ENCODE measurements at regions not wholly inside any gene's neighbourhood (a gene's known extent, or its start where the extent isn't known, plus 50 kb on each side); places are given as distances from the start of the nearest gene placed in this dataset.
A peak's percentile ranks its signal among the peaks of the same experiment; 100 is the strongest.

DNA sequence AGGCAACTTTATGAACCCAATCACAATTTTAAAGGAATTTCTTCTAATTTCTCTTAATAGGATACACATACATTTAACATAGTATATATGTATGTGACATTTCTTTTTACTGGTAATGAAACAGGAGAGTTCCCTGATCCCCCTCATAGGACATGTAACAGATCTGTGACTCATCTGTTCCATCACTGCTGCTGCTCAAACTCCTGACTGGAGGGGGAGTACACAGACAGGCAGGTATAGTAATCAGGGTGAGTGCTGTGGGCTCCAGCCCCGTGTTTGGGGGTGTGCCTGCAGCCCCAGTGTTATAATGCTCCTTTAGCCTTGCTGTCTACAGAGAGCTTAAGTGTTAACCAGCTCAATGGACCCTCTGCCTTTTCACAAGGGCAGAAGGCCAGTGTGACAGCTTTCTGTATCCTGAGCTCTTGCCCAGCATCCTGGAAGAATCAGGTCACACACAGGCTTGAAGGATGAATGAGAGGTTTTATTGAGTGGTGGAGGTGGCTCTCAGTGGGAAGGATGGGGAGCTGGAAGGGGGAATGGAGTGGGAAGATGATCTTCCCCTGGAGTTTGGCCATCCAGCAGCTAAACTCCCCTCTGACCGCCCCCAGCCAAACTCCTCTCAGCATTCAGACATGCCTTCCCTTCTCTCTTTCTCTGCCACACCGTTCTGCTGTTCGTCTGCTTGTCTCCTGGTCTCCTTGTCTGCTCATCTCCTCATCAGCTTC lies 161.3 kb downstream of the ZNF608 start:
- no peaks in the 10 kb centered on the region for H4K20me1 ChIP-seq (ENCODE audit: insufficient read depth)
- no peaks in the 10 kb centered on the region for H3K4me1 ChIP-seq (ENCODE audit: insufficient read depth)
- no peaks in the 10 kb centered on the region for H3K79me2 ChIP-seq (ENCODE audit: insufficient read depth)
- no peaks in the 10 kb centered on the region for H3K9me2 ChIP-seq (ENCODE audit: insufficient read depth)
- no peaks in the 10 kb centered on the region for H3K27me3 ChIP-seq (replicated peaks; ENCODE audit: insufficient read depth)
- TF ChIP-seq EZH2 (IDR thresholded peaks at IDR 0.05; ENCODE audit: insufficient read depth, poor library complexity, severe bottlenecking) = no peak
- TF ChIP-seq EZH2phosphoT487 (IDR thresholded peaks at IDR 0.05; ENCODE audit: insufficient read depth, low read depth) = no peak
- H3K9me3 ChIP-seq (ENCODE audit: low read depth) = no peaks in the 10 kb centered on the region
- no peaks in the 10 kb centered on the region for H3F3A ChIP-seq (ENCODE audit: insufficient read depth)
- no peaks in the 10 kb centered on the region for H3K36me3 ChIP-seq (ENCODE audit: low read depth)
- H3K27ac ChIP-seq = no peak overlapping the region
- no peak overlapping the region for H3K4me2 ChIP-seq (ENCODE audit: unreplicated experiment)
- WGBS, 2 experiments (ENCODE audit: low coverage in 1 of 2, low lambda C conversion rate in 2 of 2, missing lambda C conversion rate in 2 of 2) = 60 to 85% methylated on average over 4 of the region's 4 CpGs
- in situ Hi-C loops (cut with MboI) = no loop called here
- no peak overlapping the region for H3K9ac ChIP-seq
- no peak overlapping the region for H2AFZ ChIP-seq
- no peak for DNase-seq
- H3K4me3 ChIP-seq = no peak overlapping the region

DNA sequence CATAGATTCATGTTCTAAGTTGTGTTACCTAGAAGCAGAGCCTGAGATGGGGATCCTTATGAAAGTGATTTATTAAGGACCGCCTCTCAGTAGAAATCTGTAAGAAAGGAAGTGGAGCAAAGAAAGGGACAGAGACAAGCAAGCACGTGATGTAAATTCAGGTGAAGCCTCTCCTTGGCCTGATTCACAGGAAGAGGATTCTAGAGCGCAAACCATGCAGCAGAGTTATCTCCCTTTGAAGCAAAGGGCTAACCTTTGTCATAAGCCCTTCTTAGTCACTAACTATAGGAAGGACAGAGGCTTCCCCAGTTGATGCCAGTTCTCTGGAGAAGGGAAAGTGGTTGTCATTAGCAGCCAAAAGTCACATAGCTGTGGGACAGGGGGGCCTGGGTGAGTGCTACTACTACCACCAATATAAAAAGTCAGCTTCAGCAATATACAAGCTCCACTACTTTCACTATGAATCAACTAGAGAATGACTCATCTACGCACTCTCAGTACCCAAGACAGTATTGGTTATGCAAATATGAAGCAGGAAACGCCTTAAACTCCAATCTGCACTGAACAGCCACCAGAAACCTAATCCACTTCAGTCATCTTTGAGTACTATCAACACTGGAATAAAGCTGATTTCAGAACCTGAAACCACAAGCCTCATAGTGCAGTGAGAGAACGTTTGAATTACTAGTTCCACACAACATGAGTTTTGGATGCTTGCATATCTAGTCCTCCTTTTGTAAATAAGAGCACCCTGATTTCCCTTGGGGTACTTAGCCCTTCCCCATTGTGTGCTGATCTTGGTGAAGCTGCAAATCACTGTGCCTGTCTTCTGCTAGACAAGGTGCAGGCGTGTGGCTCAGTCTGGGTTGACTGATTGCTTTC lies 162.7 kb downstream of the ZNF608 start:
- no peaks in the 10 kb centered on the region for H3K36me3 ChIP-seq (ENCODE audit: low read depth)
- WGBS, 2 experiments (ENCODE audit: low coverage in 1 of 2, low lambda C conversion rate in 2 of 2, missing lambda C conversion rate in 2 of 2) = 72 to 77% methylated on average over 7 of the region's 7 CpGs
- H3K79me2 ChIP-seq (ENCODE audit: insufficient read depth) = no peaks in the 10 kb centered on the region
- no peaks in the 10 kb centered on the region for H3K4me1 ChIP-seq (ENCODE audit: insufficient read depth)
- no peak overlapping the region for H3K9ac ChIP-seq
- no peak overlapping the region for H3K4me3 ChIP-seq
- H3F3A ChIP-seq (ENCODE audit: insufficient read depth) = no peaks in the 10 kb centered on the region
- H3K9me3 ChIP-seq (ENCODE audit: low read depth) = no peaks in the 10 kb centered on the region
- peak; percentile 74 for DNase-seq
- no peaks in the 10 kb centered on the region for H3K9me2 ChIP-seq (ENCODE audit: insufficient read depth)
- H3K27me3 ChIP-seq (replicated peaks; ENCODE audit: insufficient read depth) = no peaks in the 10 kb centered on the region
- H3K27ac ChIP-seq = no peak overlapping the region
- H2AFZ ChIP-seq = no peak overlapping the region
- no peak overlapping the region for H3K4me2 ChIP-seq (ENCODE audit: unreplicated experiment)
- TF ChIP-seq EZH2 (IDR thresholded peaks at IDR 0.05; ENCODE audit: insufficient read depth, poor library complexity, severe bottlenecking) = no peak
- no peak for TF ChIP-seq EZH2phosphoT487 (IDR thresholded peaks at IDR 0.05; ENCODE audit: insufficient read depth, low read depth)
- in situ Hi-C loops (cut with MboI) = no loop called here
- H4K20me1 ChIP-seq (ENCODE audit: insufficient read depth) = no peaks in the 10 kb centered on the region

DNA sequence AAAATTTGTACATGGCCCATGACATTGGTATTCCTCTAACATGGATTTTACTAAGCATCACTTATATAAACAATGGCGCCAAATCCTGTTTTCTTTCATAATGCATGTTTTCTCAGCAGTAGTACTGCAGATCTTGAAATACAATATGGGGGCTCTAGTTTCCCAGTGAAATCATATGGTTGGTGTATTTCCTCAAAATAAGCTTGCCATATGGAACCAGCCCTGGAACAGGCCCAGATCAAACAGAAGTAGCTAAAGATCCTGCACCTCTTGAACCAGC lies 163.9 kb downstream of the ZNF608 start:
- no peak overlapping the region for H2AFZ ChIP-seq
- TF ChIP-seq EZH2phosphoT487 (IDR thresholded peaks at IDR 0.05; ENCODE audit: insufficient read depth, low read depth) (no peak), EZH2 (IDR thresholded peaks at IDR 0.05; ENCODE audit: insufficient read depth, poor library complexity, severe bottlenecking) (no peak)
- H3K36me3 ChIP-seq (ENCODE audit: low read depth) = no peaks in the 10 kb centered on the region
- H3K9ac ChIP-seq = no peak overlapping the region
- H3F3A ChIP-seq (ENCODE audit: insufficient read depth) = no peaks in the 10 kb centered on the region
- H3K4me2 ChIP-seq (ENCODE audit: unreplicated experiment) = no peak overlapping the region
- no peaks in the 10 kb centered on the region for H3K27me3 ChIP-seq (replicated peaks; ENCODE audit: insufficient read depth)
- no peaks in the 10 kb centered on the region for H3K79me2 ChIP-seq (ENCODE audit: insufficient read depth)
- DNase-seq = no peak
- no peak overlapping the region for H3K4me3 ChIP-seq
- H4K20me1 ChIP-seq (ENCODE audit: insufficient read depth) = no peaks in the 10 kb centered on the region
- no peak overlapping the region for H3K27ac ChIP-seq
- no peaks in the 10 kb centered on the region for H3K4me1 ChIP-seq (ENCODE audit: insufficient read depth)
- WGBS, 2 experiments (ENCODE audit: low coverage in 1 of 2, low lambda C conversion rate in 2 of 2, missing lambda C conversion rate in 2 of 2) = 90 to 93% methylated on average over 1 of the region's 1 CpG
- in situ Hi-C loops (cut with MboI) = no loop called here
- no peaks in the 10 kb centered on the region for H3K9me3 ChIP-seq (ENCODE audit: low read depth)
- no peaks in the 10 kb centered on the region for H3K9me2 ChIP-seq (ENCODE audit: insufficient read depth)

DNA sequence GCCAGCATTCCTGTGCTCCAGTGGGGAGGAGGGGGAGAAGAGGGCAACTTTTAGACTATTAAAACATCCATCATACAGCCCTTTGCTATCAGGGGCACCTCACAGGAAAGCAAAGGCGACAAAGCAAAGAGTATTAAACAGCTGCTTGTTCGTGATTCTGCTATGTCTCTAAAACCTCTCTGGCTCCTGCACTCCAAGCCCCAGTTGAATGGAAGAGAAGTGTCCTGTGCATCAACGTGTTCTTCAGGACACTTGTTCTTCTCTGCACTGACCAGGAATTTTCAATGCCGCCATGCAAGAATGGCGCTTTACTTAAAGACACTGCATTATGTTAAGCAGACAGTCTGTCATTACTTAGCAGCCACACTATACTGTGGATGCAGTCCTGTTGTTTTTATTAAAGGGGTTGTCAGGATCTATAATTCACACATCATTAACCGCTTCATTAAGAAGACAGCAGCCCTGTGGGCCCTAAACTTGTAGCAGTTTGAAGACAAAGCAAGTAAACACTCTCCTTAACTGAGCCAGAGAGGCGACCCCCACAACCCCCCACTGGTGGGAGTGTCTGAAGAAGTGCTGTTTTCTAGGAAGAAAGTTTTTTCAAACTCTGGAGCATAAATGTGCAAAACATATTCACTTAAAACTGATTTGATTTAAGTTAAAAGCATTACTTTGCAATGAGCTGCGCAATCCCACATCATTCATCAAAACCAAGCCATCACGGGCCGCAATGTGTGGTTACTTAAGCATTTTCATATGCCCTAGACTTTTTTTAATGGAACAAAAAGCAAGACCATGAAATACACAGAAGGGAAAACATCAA lies 164.5 kb downstream of the ZNF608 start:
- Histone ChIP-seq H3F3A (ENCODE audit: insufficient read depth) (no peaks in the 10 kb centered on the region), H3K4me1 (ENCODE audit: insufficient read depth) (no peaks in the 10 kb centered on the region), H4K20me1 (ENCODE audit: insufficient read depth) (no peaks in the 10 kb centered on the region), H3K27ac (no peak overlapping the region), H3K4me2 (ENCODE audit: unreplicated experiment) (no peak overlapping the region), H3K9me2 (ENCODE audit: insufficient read depth) (no peaks in the 10 kb centered on the region), H3K27me3 (replicated peaks; ENCODE audit: insufficient read depth) (no peaks in the 10 kb centered on the region), H2AFZ (no peak overlapping the region), H3K9me3 (ENCODE audit: low read depth) (no peaks in the 10 kb centered on the region), H3K4me3 (no peak overlapping the region), H3K79me2 (ENCODE audit: insufficient read depth) (no peaks in the 10 kb centered on the region), H3K36me3 (ENCODE audit: low read depth) (no peaks in the 10 kb centered on the region), H3K9ac (no peak overlapping the region)
- no peak for DNase-seq
- WGBS, 2 experiments (ENCODE audit: low coverage in 1 of 2, low lambda C conversion rate in 2 of 2, missing lambda C conversion rate in 2 of 2) = 73 to 79% methylated on average over 10 of the region's 10 CpGs
- in situ Hi-C loops (cut with MboI) = no loop called here
- no peak for TF ChIP-seq EZH2 (IDR thresholded peaks at IDR 0.05; ENCODE audit: insufficient read depth, poor library complexity, severe bottlenecking)
